Transverse colon (tissue), 4 donors: ENCODE measurements at regions not wholly inside any gene's neighbourhood (a gene's known extent, or its start where the extent isn't known, plus 50 kb on each side); places are given as distances from the start of the nearest gene placed in this dataset.

Source experiments
- DNase-seq: peaks from one replicate; pipeline ENCODE4 v3.0.0-alpha.2; 2019
- H3K27ac ChIP-seq, 4 donors: fragments of 200-600 bp; sonication (generic); 2 replicates each; pipeline ENCODE4 v1.5.1; 2016 to 2018; ENCODE audit warnings: inconsistent platforms in 4 of 4
- H3K27me3 ChIP-seq: fragments of 200-600 bp; sonication (generic); 2 replicates; pipeline ENCODE4 v1.5.1; 2017; ENCODE audit warnings: inconsistent platforms
- H3K36me3 ChIP-seq, 4 donors: fragments of 200-600 bp; sonication (generic); 2 replicates each; pipeline ENCODE4 v1.5.1; 2017 to 2019; ENCODE audit warnings: inconsistent platforms in 4 of 4
- H3K4me1 ChIP-seq, 4 donors: fragments of 200-600 bp; sonication (generic); 2 replicates each; pipeline ENCODE4 v1.5.1; 2017 to 2020; ENCODE audit warnings: inconsistent platforms in 4 of 4
- H3K4me3 ChIP-seq, 4 donors: fragments of 200-600 bp; sonication (generic); 1 replicate in 1 of 4; 2 replicates in 3 of 4; pipeline versions ENCODE4 v1.5.1 to v1.6.1; 2017 to 2019; ENCODE audit warnings: inconsistent platforms in 4 of 4
- H3K9me3 ChIP-seq, 2 donors: fragments of 200-600 bp; sonication (generic); 2 replicates each; pipeline ENCODE4 v1.5.1; 2017 to 2019; ENCODE audit warnings: inconsistent platforms in 2 of 2
- EP300 ChIP-seq: sonication (generic); formaldehyde crosslinking; IDR thresholded peaks from one replicate; pipeline ENCODE4 v1.6.1; 2017; ENCODE audit warnings: antibody characterized with exemption, low read depth
- POLR2A ChIP-seq: fragments of 450-650 bp; IDR thresholded peaks from one replicate; pipeline ENCODE4 v1.6.1; 2016; ENCODE audit warnings: antibody characterized with exemption, mild to moderate bottlenecking, moderate library complexity
- POLR2AphosphoS5 ChIP-seq, 3 donors: sonication (generic); formaldehyde crosslinking; IDR thresholded peaks; one replicate each; pipeline ENCODE4 v1.6.1; 2016; ENCODE audit warnings: antibody characterized with exemption in 3 of 3
- WGBS, 2 donors: methylation state at CpG; one replicate each; pipeline ENCODE4 v1.1.5; 2018; ENCODE audit warnings: low coverage in 1 of 2; 5-methylcytosine and 5-hydroxymethylcytosine counted together
- in situ Hi-C, 4 donors: fragments of 200-750 bp; cut with MboI; loops; one replicate each; pipeline versions ENCODE4 v1.15.0 to v1.15.1; 2017; ENCODE audit warnings: low sequenced_read_pairs in 3 of 4, low pct_ligation_motif_present in 1 of 4, low pct_unique_long_range_greater_than_20kb in 1 of 4
- intact Hi-C: fragments of 100-400 bp; cut with DNase I; formaldehyde crosslinking; loops from one replicate; pipeline ENCODE4 v1.15.1; 2023; ENCODE audit warnings: low total_unique reads
- TF ChIP-seq, protein P1 (sequence below), 5 experiments: fragments of 200-600 bp in 3 of 5; fragments of 450-650 bp in 2 of 5; sonication (generic) in 3 of 5; IDR thresholded peaks; 1 replicate in 2 of 5; 2 replicates in 3 of 5; pipeline ENCODE4 v1.5.1; 2016 to 2017; ENCODE audit warnings: antibody characterized with exemption in 5 of 5, inconsistent platforms in 3 of 5, mild to moderate bottlenecking in 2 of 5, moderate library complexity in 1 of 5

DNA sequence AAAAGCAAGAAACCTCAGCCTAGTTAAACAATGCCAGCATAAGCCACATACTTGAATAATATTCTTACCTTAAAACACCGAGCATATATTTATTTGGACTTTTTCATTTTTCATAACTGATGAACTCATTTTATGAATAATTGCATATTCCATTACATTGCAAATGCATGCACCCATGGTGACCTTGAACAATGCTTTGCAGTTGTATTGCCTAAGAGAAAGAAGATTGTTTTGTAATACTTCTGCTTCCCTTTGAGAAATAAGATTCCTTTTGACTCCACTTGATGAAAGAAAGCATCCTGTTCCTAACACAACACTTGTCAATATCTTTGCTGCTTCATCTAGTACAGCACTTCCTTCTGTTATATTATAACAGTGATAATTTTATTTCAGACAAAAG, 1182.2 kb downstream of the FLRT2 start:
- in situ Hi-C loops: no loop called here
- WGBS, 2 donors: 74 to 77% methylated on average over 1 of the region's 1 CpG
- Histone ChIP-seq H3K9me3 (no peaks in the 10 kb centered on the region), H3K4me1 (no peaks in the 10 kb centered on the region), H3K27ac (no peak overlapping the region), H3K4me3 (no peak overlapping the region), H3K36me3 (no peaks in the 10 kb centered on the region), H3K27me3 (no peaks in the 10 kb centered on the region)
- no peak for DNase-seq
- intact Hi-C loops: no loop called here
- no peak for TF ChIP-seq POLR2A
- TF ChIP-seq, protein P1, sequence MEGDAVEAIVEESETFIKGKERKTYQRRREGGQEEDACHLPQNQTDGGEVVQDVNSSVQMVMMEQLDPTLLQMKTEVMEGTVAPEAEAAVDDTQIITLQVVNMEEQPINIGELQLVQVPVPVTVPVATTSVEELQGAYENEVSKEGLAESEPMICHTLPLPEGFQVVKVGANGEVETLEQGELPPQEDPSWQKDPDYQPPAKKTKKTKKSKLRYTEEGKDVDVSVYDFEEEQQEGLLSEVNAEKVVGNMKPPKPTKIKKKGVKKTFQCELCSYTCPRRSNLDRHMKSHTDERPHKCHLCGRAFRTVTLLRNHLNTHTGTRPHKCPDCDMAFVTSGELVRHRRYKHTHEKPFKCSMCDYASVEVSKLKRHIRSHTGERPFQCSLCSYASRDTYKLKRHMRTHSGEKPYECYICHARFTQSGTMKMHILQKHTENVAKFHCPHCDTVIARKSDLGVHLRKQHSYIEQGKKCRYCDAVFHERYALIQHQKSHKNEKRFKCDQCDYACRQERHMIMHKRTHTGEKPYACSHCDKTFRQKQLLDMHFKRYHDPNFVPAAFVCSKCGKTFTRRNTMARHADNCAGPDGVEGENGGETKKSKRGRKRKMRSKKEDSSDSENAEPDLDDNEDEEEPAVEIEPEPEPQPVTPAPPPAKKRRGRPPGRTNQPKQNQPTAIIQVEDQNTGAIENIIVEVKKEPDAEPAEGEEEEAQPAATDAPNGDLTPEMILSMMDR (IDR thresholded peaks at IDR 0.05): no peak

DNA sequence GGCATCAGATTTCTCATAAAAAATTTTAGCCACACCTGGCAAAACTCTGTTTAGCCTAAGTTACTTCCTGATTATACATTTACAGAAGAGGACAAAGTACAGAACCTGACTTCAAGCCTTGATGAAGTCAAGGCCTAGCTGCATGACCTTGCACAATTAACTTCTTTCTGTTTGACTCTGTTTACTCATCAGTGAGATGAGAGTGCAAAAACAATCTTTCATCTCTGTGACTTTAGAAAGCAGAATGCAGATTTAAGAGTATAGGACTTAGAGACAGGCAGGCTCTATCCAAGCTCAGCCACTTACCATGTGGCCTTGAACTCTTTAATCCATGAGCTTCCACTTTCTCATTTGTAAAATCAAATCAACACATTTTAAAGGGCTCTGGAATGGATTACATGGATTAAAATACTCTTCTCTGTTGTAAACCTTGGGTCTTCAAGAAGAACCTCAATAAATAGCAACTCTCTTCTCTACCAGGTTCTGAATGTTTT, 1178.9 kb downstream of the FLRT2 start:
- H3K27me3 ChIP-seq: no peaks in the 10 kb centered on the region
- intact Hi-C loops: no loop called here
- no peaks in the 10 kb centered on the region for H3K36me3 ChIP-seq
- TF ChIP-seq, protein P1 (IDR thresholded peaks at IDR 0.05): no peak
- no peak for TF ChIP-seq POLR2A
- no peak for TF ChIP-seq POLR2AphosphoS5 (IDR thresholded peaks at IDR 0.05)
- no peak for TF ChIP-seq EP300
- H3K4me3 ChIP-seq: no peak overlapping the region
- H3K9me3 ChIP-seq: no peaks in the 10 kb centered on the region
- no peaks in the 10 kb centered on the region for H3K4me1 ChIP-seq
- no peak for DNase-seq
- in situ Hi-C loops: no loop called here
- no peak overlapping the region for H3K27ac ChIP-seq

DNA sequence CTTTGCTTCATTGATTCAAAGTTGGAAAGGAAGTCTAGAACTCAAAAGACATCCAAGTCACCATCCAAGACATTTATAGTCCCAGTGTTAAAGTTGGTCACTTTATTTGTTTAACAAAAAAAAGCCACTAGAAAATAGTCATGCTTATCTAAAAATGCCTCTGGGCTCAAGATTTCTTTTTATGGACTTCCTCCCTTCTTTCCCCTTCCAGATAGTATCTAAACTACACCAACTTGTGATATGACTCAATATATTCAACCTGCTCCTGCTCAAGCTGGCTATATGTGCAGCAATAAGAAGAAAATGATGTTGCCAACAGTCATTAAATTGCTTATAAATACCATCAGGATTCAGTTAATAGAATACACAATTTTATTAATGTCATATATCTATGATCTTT, 1177.1 kb downstream of the FLRT2 start:
- intact Hi-C loops (no loop called here), in situ Hi-C loops (no loop called here)
- no peak overlapping the region for H3K4me3 ChIP-seq

DNA sequence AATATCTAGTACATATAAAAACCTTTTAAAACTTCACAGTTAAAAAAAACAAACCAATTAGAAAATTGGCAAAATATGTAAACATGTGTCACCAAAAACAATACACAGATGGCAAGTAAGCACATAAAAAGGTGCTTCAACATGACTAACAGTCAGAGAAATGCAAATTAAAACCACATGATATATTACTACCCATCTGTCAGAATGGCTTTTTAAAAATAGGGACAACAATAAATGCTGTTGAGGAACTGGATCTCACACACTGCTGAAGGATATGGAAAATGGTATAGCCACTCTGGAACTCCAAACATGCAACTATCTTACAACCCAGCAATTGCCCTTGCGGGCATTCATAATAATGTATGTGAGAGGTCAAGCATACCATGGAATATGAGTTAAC, 1153.6 kb downstream of the FLRT2 start:
- in situ Hi-C loops (no loop called here), intact Hi-C loops (no loop called here)
- no peak for DNase-seq

More for the DNA sequence above, 1177.1 kb downstream of the FLRT2 start:
- Histone ChIP-seq H3K36me3 (no peaks in the 10 kb centered on the region), H3K4me1 (no peaks in the 10 kb centered on the region), H3K27ac (no peak overlapping the region), H3K27me3 (no peaks in the 10 kb centered on the region), H3K9me3 (no peaks in the 10 kb centered on the region)
- no peak for DNase-seq
- TF ChIP-seq EP300 (no peak), POLR2A (no peak), POLR2AphosphoS5 (IDR thresholded peaks at IDR 0.05) (no peak)
- TF ChIP-seq, protein P1 (IDR thresholded peaks at IDR 0.05): no peak

More for the DNA sequence above, 1153.6 kb downstream of the FLRT2 start:
- WGBS, 2 donors: 81 to 90% methylated on average over 1 of the region's 1 CpG
- no peak overlapping the region for H3K4me3 ChIP-seq
- no peaks in the 10 kb centered on the region for H3K36me3 ChIP-seq
- H3K27ac ChIP-seq: no peak overlapping the region
- H3K27me3 ChIP-seq: no peaks in the 10 kb centered on the region
- TF ChIP-seq POLR2AphosphoS5 (IDR thresholded peaks at IDR 0.05): no peak
- no peak for TF ChIP-seq EP300
- TF ChIP-seq POLR2A: no peak
- TF ChIP-seq, protein P1 (IDR thresholded peaks at IDR 0.05): no peak
- H3K4me1 ChIP-seq: no peaks in the 10 kb centered on the region
- no peaks in the 10 kb centered on the region for H3K9me3 ChIP-seq
